Caco-2 (cell line): ENCODE measurements at regions not wholly inside any gene's neighbourhood (a gene's known extent, or its start where the extent isn't known, plus 50 kb on each side); places are given as distances from the start of the nearest gene placed in this dataset.

Source experiments
- BruUV-seq: library from RNA; stranded (reverse); fragments of 400-500 nt; replicated peaks from 2 replicates; lab custom pipeline; 2021; lab: Mats Ljungman, UMichigan
- CTCF ChIA-PET: fragments of 300-600 bp; sonication (Branson Sonifier 250); formaldehyde crosslinking; loops from one replicate; lab custom pipeline; 2022; ENCODE audit warnings: antibody characterized with exemption; lab: Charles Lee
- POLR2A ChIA-PET: fragments of 300-600 bp; sonication (Branson Sonifier 250); formaldehyde crosslinking; loops from one replicate; lab custom pipeline; 2022; ENCODE audit warnings: antibody characterized with exemption; lab: Charles Lee
- DNase-seq, 2 experiments: peaks; one replicate each; pipeline versions ENCODE4 v3.0.0 to v3.0.0-alpha.2; 2020 to 2022
- H3K27me3 ChIP-seq: replicated peaks from 2 replicates; pipeline ENCODE4 v1.6.0; 2011; ENCODE audit warnings: low read length; ENCODE audit not compliant: control insufficient read depth, insufficient read depth
- H3K36me3 ChIP-seq: 2 replicates; pipeline ENCODE4 v1.5.1; 2011; ENCODE audit warnings: low read length; ENCODE audit not compliant: control insufficient read depth, insufficient read depth
- H3K4me1 ChIP-seq: fragments of 250-450 bp; sonication (Bioruptor Pico); 2 replicates; pipeline ENCODE4 v1.5.1; 2020; ENCODE audit warnings: mild to moderate bottlenecking
- H3K4me3 ChIP-seq: 2 replicates; pipeline ENCODE4 v1.5.1; 2011; ENCODE audit warnings: low read depth, mild to moderate bottlenecking, control low read depth, low read length
- H3K9me3 ChIP-seq: fragments of 250-450 bp; sonication (Bioruptor Pico); 2 replicates; pipeline ENCODE4 v1.5.1; 2020; ENCODE audit warnings: mild to moderate bottlenecking, moderate library complexity
- H3K27ac Mint-ChIP-seq: one replicate; pipeline ENCODE4 v1.8.0; 2022; ENCODE audit warnings: mixed read lengths; ENCODE audit not compliant: unreplicated experiment
- H3K27me3 Mint-ChIP-seq: one replicate; pipeline ENCODE4 v1.8.0; 2022; ENCODE audit warnings: mixed read lengths; ENCODE audit not compliant: insufficient read depth, unreplicated experiment
- H3K36me3 Mint-ChIP-seq: one replicate; pipeline ENCODE4 v1.8.0; 2022; ENCODE audit warnings: mild to moderate bottlenecking, mixed read lengths; ENCODE audit not compliant: insufficient read depth, unreplicated experiment
- H3K4me1 Mint-ChIP-seq: one replicate; pipeline ENCODE4 v1.8.0; 2022; ENCODE audit warnings: low read depth, mixed read lengths; ENCODE audit not compliant: unreplicated experiment
- H3K4me3 Mint-ChIP-seq: one replicate; pipeline ENCODE4 v1.8.0; 2022; ENCODE audit warnings: mild to moderate bottlenecking, moderate library complexity, mixed read lengths; ENCODE audit not compliant: unreplicated experiment
- H3K9me3 Mint-ChIP-seq: one replicate; pipeline ENCODE4 v1.8.0; 2022; ENCODE audit warnings: mixed read lengths; ENCODE audit not compliant: unreplicated experiment
- CTCF ChIP-seq, 2 experiments: fragments of 200-600 bp in 1 of 2; IDR thresholded peaks; 1 replicate in 1 of 2; 2 replicates in 1 of 2; pipeline versions ENCODE4 v1.5.1 to v1.8.0; 2011 to 2022; ENCODE audit warnings: antibody characterized with exemption in 1 of 2, control low read depth in 1 of 2, inconsistent platforms in 1 of 2, low read depth in 1 of 2, low read length in 1 of 2, mild to moderate bottlenecking in 1 of 2, moderate library complexity in 1 of 2; ENCODE audit not compliant: insufficient read depth in 1 of 2, severe bottlenecking in 1 of 2, unreplicated experiment in 1 of 2
- intact Hi-C: fragments of 100-400 bp; cut with micrococcal nuclease; formaldehyde crosslinking; loops from one replicate; pipeline ENCODE4 v1.10.0; 2022; ENCODE audit not compliant: unreplicated experiment

GRCh38 chr3:57009802-57010201, 50.7 kb upstream of the SPATA12 start:
- CTCF ChIA-PET: no interaction called here

GRCh38 chr3:57009367-57009766, 51.1 kb upstream of the SPATA12 start:
- intact Hi-C loops: no loop called here
- ChIA-PET POLR2A (no interaction called here), CTCF (no interaction called here)
- no TSS peak for BruUV-seq
- no peak overlapping the region for H3K4me3 Mint-ChIP-seq
- DNase-seq: no peak
- Histone ChIP-seq H3K36me3 (no peaks in the 10 kb centered on the region), H3K27me3 (no peaks in the 10 kb centered on the region), H3K9me3 (no peaks in the 10 kb centered on the region), H3K4me1 (peaks cover 4% of the 10 kb centered on the region; the same call in 1 of the 2 replicates), H3K4me3 (no peak overlapping the region)
- H3K36me3 Mint-ChIP-seq: no peaks in the 10 kb centered on the region
- peaks cover 6% of the 10 kb centered on the region for H3K4me1 Mint-ChIP-seq
- H3K9me3 Mint-ChIP-seq: no peaks in the 10 kb centered on the region
- TF ChIP-seq CTCF (IDR thresholded peaks at IDR 0.05; ENCODE audit: insufficient read depth in 1 of 2, low read depth in 1 of 2, low read length in 1 of 2, severe bottlenecking in 1 of 2, unreplicated experiment in 1 of 2): no peak
- no peak overlapping the region for H3K27ac Mint-ChIP-seq
- no peaks in the 10 kb centered on the region for H3K27me3 Mint-ChIP-seq

More at GRCh38 chr3:57009802-57010201, 50.7 kb upstream of the SPATA12 start:
- Mint-ChIP-seq H3K9me3 (no peaks in the 10 kb centered on the region), H3K27ac (no peak overlapping the region), H3K4me3 (no peak overlapping the region), H3K36me3 (no peaks in the 10 kb centered on the region), H3K27me3 (no peaks in the 10 kb centered on the region), H3K4me1 (peaks cover 6% of the 10 kb centered on the region)
- BruUV-seq: no TSS peak
- Histone ChIP-seq H3K36me3 (no peaks in the 10 kb centered on the region), H3K27me3 (no peaks in the 10 kb centered on the region), H3K4me3 (no peak overlapping the region), H3K9me3 (no peaks in the 10 kb centered on the region), H3K4me1 (peaks cover 4% of the 10 kb centered on the region; the same call in 1 of the 2 replicates)
- POLR2A ChIA-PET: no interaction called here
- intact Hi-C loops: no loop called here
- DNase-seq: no peak
- no peak for TF ChIP-seq CTCF (IDR thresholded peaks at IDR 0.05; ENCODE audit: insufficient read depth in 1 of 2, low read depth in 1 of 2, low read length in 1 of 2, severe bottlenecking in 1 of 2, unreplicated experiment in 1 of 2)

- H3K4me1 ChIP-seq: peaks cover 4% of the 10 kb centered on the region; the same call in 1 of the 2 replicates
- Mint-ChIP-seq H3K9me3 (no peaks in the 10 kb centered on the region), H3K4me1 (peaks cover 6% of the 10 kb centered on the region), H3K27ac (peak overlapping the region; percentile 86), H3K36me3 (no peaks in the 10 kb centered on the region), H3K27me3 (no peaks in the 10 kb centered on the region), H3K4me3 (no peak overlapping the region)
- TF ChIP-seq CTCF (IDR thresholded peaks at IDR 0.05; ENCODE audit: insufficient read depth in 1 of 2, low read depth in 1 of 2, low read length in 1 of 2, severe bottlenecking in 1 of 2, unreplicated experiment in 1 of 2): no peak
- H3K9me3 ChIP-seq: no peaks in the 10 kb centered on the region
- H3K4me3 ChIP-seq: no peak overlapping the region
- no peaks in the 10 kb centered on the region for H3K27me3 ChIP-seq
- POLR2A ChIA-PET: no interaction called here
- no peak for DNase-seq
- CTCF ChIA-PET: no interaction called here
- intact Hi-C loops: loop anchor here (1.0 kb wide), 1 partner anchor 32 kb away; no protein-coding TSS in a partner anchor
- BruUV-seq: no TSS peak
- H3K36me3 ChIP-seq: no peaks in the 10 kb centered on the region
Measured at GRCh38 chr3:57007521-57008460, 52.7 kb upstream of the SPATA12 start.
